Endothelial cell (in vitro differentiated cells): ENCODE measurements at regions not wholly inside any gene's neighbourhood (a gene's known extent, or its start where the extent isn't known, plus 50 kb on each side); places are given as distances from the start of the nearest gene placed in this dataset.

ENCODE experiments used
- DNase-seq: peaks from one replicate; pipeline ENCODE4 v3.0.0; 2021; ENCODE audit warnings: low spot score
- H3K27ac Mint-ChIP-seq: one replicate; pipeline ENCODE4 v1.8.0; 2021; ENCODE audit warnings: mixed read lengths, inconsistent platforms; ENCODE audit not compliant: unreplicated experiment
- H3K27me3 Mint-ChIP-seq: one replicate; pipeline ENCODE4 v1.8.0; 2021; ENCODE audit warnings: mild to moderate bottlenecking, moderate library complexity, mixed read lengths, inconsistent platforms; ENCODE audit not compliant: unreplicated experiment
- H3K36me3 Mint-ChIP-seq: one replicate; pipeline ENCODE4 v1.8.0; 2021; ENCODE audit warnings: mild to moderate bottlenecking, low read depth, mixed read lengths, inconsistent platforms; ENCODE audit not compliant: unreplicated experiment
- H3K4me1 Mint-ChIP-seq: one replicate; pipeline ENCODE4 v1.8.0; 2021; ENCODE audit warnings: mild to moderate bottlenecking, mixed read lengths, inconsistent platforms; ENCODE audit not compliant: unreplicated experiment
- H3K4me3 Mint-ChIP-seq: one replicate; pipeline ENCODE4 v1.8.0; 2021; ENCODE audit warnings: mild to moderate bottlenecking, mixed read lengths, inconsistent platforms; ENCODE audit not compliant: unreplicated experiment
- H3K9me3 Mint-ChIP-seq: one replicate; pipeline ENCODE4 v1.8.0; 2021; ENCODE audit warnings: mixed read lengths, inconsistent platforms; ENCODE audit not compliant: unreplicated experiment
- TF ChIP-seq, protein P1 (sequence below): fragments of 200-600 bp; sonication (generic); IDR thresholded peaks from one replicate; pipeline ENCODE4 v1.5.0; 2021; ENCODE audit warnings: antibody characterized with exemption; ENCODE audit not compliant: unreplicated experiment

DNA sequence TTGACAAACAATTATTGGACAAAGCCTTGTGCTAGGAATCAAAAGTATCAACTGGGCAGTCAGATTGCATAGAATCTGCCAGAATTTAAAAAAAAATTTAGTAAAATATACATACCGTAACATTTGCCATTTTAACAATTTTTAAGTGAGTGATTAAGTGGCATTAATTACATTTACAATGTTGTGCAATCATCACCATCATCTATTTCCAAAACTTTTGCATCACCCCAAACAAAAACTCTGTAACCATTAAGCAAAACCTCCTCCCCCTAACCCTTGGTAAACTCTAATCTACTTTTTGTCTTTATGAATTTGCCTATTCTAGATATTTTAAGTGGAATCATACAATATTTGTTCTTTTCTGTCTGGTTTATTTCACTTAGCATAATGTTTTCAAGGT, 182.8 kb downstream of the LMO4 start:
- DNase-seq, result no peak
- H3K36me3 Mint-ChIP-seq, result no peaks in the 10 kb centered on the region
- no peaks in the 10 kb centered on the region for H3K4me1 Mint-ChIP-seq
- no peaks in the 10 kb centered on the region for H3K9me3 Mint-ChIP-seq
- no peaks in the 10 kb centered on the region for H3K27me3 Mint-ChIP-seq
- TF ChIP-seq, protein P1, sequence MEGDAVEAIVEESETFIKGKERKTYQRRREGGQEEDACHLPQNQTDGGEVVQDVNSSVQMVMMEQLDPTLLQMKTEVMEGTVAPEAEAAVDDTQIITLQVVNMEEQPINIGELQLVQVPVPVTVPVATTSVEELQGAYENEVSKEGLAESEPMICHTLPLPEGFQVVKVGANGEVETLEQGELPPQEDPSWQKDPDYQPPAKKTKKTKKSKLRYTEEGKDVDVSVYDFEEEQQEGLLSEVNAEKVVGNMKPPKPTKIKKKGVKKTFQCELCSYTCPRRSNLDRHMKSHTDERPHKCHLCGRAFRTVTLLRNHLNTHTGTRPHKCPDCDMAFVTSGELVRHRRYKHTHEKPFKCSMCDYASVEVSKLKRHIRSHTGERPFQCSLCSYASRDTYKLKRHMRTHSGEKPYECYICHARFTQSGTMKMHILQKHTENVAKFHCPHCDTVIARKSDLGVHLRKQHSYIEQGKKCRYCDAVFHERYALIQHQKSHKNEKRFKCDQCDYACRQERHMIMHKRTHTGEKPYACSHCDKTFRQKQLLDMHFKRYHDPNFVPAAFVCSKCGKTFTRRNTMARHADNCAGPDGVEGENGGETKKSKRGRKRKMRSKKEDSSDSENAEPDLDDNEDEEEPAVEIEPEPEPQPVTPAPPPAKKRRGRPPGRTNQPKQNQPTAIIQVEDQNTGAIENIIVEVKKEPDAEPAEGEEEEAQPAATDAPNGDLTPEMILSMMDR, result no peak
- H3K27ac Mint-ChIP-seq, result no peak overlapping the region
- H3K4me3 Mint-ChIP-seq, result no peak overlapping the region

DNA sequence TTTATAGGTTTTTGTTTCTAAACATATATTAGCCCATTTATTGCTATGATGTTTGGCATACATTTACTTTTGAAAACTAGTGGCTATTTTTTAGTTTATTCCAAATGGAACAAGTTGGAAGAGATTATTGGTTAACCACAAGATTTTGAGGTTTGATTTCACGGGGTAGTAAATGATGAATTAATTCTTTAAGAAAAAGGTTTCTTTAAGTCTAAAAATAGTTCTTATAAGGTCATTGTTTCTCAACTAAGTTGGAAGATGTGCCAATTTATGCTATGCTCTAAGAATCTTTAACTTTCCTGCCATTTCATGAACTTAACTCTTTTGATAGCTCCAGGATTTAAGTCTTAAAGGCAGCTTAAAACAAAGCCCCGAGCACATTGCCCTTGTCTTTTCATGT, 183.8 kb downstream of the LMO4 start:
- DNase-seq, result no peak
- Mint-ChIP-seq H3K4me1 (no peaks in the 10 kb centered on the region), H3K9me3 (no peaks in the 10 kb centered on the region), H3K27ac (no peak overlapping the region), H3K4me3 (no peak overlapping the region), H3K36me3 (no peaks in the 10 kb centered on the region), H3K27me3 (no peaks in the 10 kb centered on the region)
- TF ChIP-seq, protein P1, result no peak

DNA sequence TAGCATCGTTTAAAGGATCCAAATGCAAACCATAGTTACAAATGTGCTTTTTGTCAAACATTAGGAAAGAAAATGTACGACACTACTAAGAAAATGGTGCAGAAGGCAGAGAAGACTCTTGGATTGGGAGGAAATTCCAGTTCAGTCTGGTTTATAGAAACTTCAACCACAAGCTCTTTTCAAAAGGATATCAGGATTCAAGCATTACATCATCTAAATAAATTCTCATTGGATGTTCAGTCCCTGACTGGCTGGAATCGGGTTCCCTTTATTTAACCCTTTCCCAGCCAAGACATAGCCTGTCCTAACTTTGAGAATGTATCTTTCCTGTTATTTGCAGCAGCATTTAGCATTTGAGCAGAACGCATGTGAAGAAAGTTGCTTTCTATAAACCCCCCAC, 184.6 kb downstream of the LMO4 start:
- Mint-ChIP-seq H3K27ac (no peak overlapping the region), H3K27me3 (no peaks in the 10 kb centered on the region), H3K36me3 (no peaks in the 10 kb centered on the region), H3K4me3 (no peak overlapping the region), H3K4me1 (no peaks in the 10 kb centered on the region), H3K9me3 (no peaks in the 10 kb centered on the region)
- no peak for DNase-seq
- TF ChIP-seq, protein P1, result no peak

DNA sequence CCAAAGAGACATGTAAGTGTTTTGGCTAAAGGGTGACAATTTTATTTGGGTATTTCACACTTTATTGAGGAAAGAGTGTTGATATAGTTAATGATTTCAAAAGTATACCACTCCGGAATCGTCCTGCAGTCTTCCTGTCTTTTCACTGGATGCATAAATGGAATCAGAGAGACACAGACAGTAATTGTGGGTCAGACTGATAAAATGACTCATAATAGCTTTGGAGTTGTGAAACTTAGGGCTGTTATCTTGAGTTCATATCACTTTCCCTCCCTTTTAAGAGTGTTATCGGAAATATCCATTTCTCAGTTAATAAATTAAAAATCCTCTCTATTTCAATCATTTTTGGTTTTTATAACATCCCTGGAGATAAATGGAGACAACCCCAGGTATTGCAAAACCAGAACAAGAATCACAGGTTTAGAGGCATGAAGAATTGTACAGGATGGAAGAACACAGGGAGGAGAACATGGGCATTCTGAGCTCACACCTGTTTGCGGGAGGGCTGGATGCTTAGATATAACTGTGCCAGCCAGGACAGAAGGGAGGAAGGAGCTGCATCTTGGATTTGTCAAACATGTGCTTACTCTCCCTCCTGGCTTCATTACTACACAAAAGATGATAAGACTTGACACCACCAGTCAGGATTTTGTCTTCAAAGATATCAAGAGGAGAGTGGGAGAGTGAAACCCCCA, 185.4 kb downstream of the LMO4 start:
- no peak for DNase-seq
- H3K4me3 Mint-ChIP-seq, result no peak overlapping the region
- H3K36me3 Mint-ChIP-seq, result no peaks in the 10 kb centered on the region
- no peaks in the 10 kb centered on the region for H3K9me3 Mint-ChIP-seq
- H3K27ac Mint-ChIP-seq, result no peak overlapping the region
- TF ChIP-seq, protein P1, result no peak
- H3K27me3 Mint-ChIP-seq, result no peaks in the 10 kb centered on the region
- no peaks in the 10 kb centered on the region for H3K4me1 Mint-ChIP-seq

DNA sequence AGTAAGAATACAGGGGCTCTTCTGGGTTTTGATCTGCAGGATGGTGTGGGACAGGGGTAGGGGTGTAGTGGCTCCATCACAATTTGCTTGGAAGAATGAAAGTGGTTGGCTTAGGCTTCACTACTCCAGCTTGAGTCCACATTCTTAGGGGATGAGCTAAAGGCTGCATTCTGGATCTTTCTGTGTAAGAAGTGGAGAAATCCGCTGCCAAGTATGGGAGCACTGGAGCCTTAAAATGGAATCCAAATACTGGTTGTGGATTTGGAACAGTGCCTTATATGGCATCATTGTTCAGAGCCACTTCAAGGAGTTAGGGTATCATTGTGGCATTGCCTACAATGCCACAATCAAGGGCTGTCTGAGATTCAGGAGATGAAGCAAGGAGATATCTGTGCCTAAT, 187.1 kb downstream of the LMO4 start:
- Mint-ChIP-seq H3K9me3 (no peaks in the 10 kb centered on the region), H3K27ac (no peak overlapping the region), H3K27me3 (no peaks in the 10 kb centered on the region), H3K36me3 (no peaks in the 10 kb centered on the region), H3K4me1 (no peaks in the 10 kb centered on the region), H3K4me3 (no peak overlapping the region)
- DNase-seq, result no peak
- TF ChIP-seq, protein P1, result no peak
